H1 (cell line): ENCODE measurements at regions not wholly inside any gene's neighbourhood (a gene's known extent, or its start where the extent isn't known, plus 50 kb on each side); places are given as distances from the start of the nearest gene placed in this dataset.

ENCODE experiments used
- CTCF ChIA-PET: fragments of 300-600 bp; sonication (Branson Sonifier 250); formaldehyde crosslinking; loops from one replicate; lab custom pipeline; 2021; ENCODE audit not compliant: partially characterized antibody; lab: Charles Lee
- POLR2A ChIA-PET: fragments of 300-600 bp; sonication (Branson Sonifier 250); formaldehyde crosslinking; loops from one replicate; lab custom pipeline; 2021; ENCODE audit warnings: inconsistent platforms; ENCODE audit not compliant: partially characterized antibody; lab: Charles Lee
- DNase-seq, 2 experiments: peaks; one replicate each; pipeline versions ENCODE4 v3.0.0 to v3.0.0-alpha.2; 2010 to 2022; ENCODE audit warnings: low spot score in 2 of 2, low read depth in 1 of 2, mixed read lengths in 1 of 2
- FAIRE-seq: peaks from 2 replicates; lab custom pipeline; 2011; peaks lifted over from hg19 to GRCh38; lab: Jason Lieb, UNC
- H2AFZ ChIP-seq: 2 replicates; pipeline ENCODE4 v1.8.1; 2012; ENCODE audit warnings: low read length, inconsistent platforms
- H2AK5ac ChIP-seq: 2 replicates; pipeline ENCODE4 v1.6.1; 2013; ENCODE audit warnings: low read depth, low read length
- H2BK120ac ChIP-seq: replicated peaks from 2 replicates; pipeline ENCODE3; 2013; ENCODE audit warnings: low read depth, low read length, inconsistent platforms
- H2BK12ac ChIP-seq: 2 replicates; pipeline ENCODE4 v1.6.1; 2013; ENCODE audit warnings: low read depth, low read length
- H2BK15ac ChIP-seq: 2 replicates; pipeline ENCODE4 v1.6.1; 2013; ENCODE audit warnings: low read length
- H2BK20ac ChIP-seq: 2 replicates; pipeline ENCODE4 v1.6.1; 2013; ENCODE audit warnings: low read length
- H2BK5ac ChIP-seq: 2 replicates; pipeline ENCODE4 v1.6.1; 2013; ENCODE audit warnings: low read depth, low read length
- H3K14ac ChIP-seq: 2 replicates; pipeline ENCODE4 v1.6.1; 2013; ENCODE audit warnings: inconsistent platforms; ENCODE audit not compliant: insufficient read length
- H3K18ac ChIP-seq: 2 replicates; pipeline ENCODE4 v1.6.1; 2013; ENCODE audit warnings: low read length; ENCODE audit errors: extremely low read depth
- H3K23ac ChIP-seq: 2 replicates; pipeline ENCODE4 v1.6.1; 2013; ENCODE audit warnings: inconsistent platforms; ENCODE audit not compliant: insufficient read length
- H3K23me2 ChIP-seq: 2 replicates; pipeline ENCODE4 v1.6.1; 2013; ENCODE audit warnings: low read depth, low read length
- H3K27ac ChIP-seq: 2 replicates; pipeline ENCODE4 v1.6.1; 2011; ENCODE audit warnings: low read depth, low read length, inconsistent platforms
- H3K27me3 ChIP-seq, 4 experiments: replicated peaks in 1 of 4; 1 replicate in 1 of 4; 2 replicates in 3 of 4; pipeline versions ENCODE4 v1.6.1 to v1.8.1; 2011 to 2013; ENCODE audit warnings: low read length in 3 of 4, mild to moderate bottlenecking in 3 of 4, inconsistent platforms in 2 of 4, mixed read lengths in 2 of 4, moderate library complexity in 1 of 4; ENCODE audit not compliant: control insufficient read depth in 3 of 4, insufficient read depth in 3 of 4; ENCODE audit errors: extremely low read depth in 1 of 4
- H3K36me3 ChIP-seq, 4 experiments: 2 replicates each; pipeline versions ENCODE4 v1.6.1 to v1.8.1; 2011 to 2013; ENCODE audit warnings: mild to moderate bottlenecking in 4 of 4, low read length in 3 of 4, moderate library complexity in 2 of 4, control low read depth in 1 of 4, inconsistent platforms in 1 of 4; ENCODE audit not compliant: insufficient read depth in 4 of 4, control insufficient read depth in 2 of 4
- H3K4ac ChIP-seq: replicated peaks from 2 replicates; pipeline ENCODE3; 2013; ENCODE audit warnings: low read length, low read depth, mixed read lengths, inconsistent platforms; ENCODE audit not compliant: insufficient read length
- H3K4me1 ChIP-seq, 4 experiments: replicated peaks in 1 of 4; 1 replicate in 1 of 4; 2 replicates in 3 of 4; pipeline versions ENCODE4 v1.6.1 to v1.8.1; 2011 to 2013; ENCODE audit warnings: low read length in 3 of 4, inconsistent platforms in 2 of 4, mixed read lengths in 1 of 4; ENCODE audit not compliant: insufficient read depth in 4 of 4, control insufficient read depth in 3 of 4
- H3K4me2 ChIP-seq, 2 experiments: 2 replicates each; pipeline versions ENCODE4 v1.6.1 to v1.8.1; 2011 to 2013; ENCODE audit warnings: low read depth in 2 of 2, low read length in 2 of 2, control low read depth in 1 of 2, inconsistent platforms in 1 of 2, mild to moderate bottlenecking in 1 of 2; ENCODE audit not compliant: insufficient read depth in 1 of 2
- H3K4me3 ChIP-seq, 4 experiments: fragments of 200-600, 300-600 bp in 1 of 4; sonication (generic), shearing (Covaris generic), sonication (Bioruptor Twin) in 1 of 4; 2 replicates each; pipeline versions ENCODE4 v1.5.1 to v1.8.1; 2011 to 2016; ENCODE audit warnings: low read length in 4 of 4, low read depth in 3 of 4, control low read depth in 2 of 4, inconsistent platforms in 2 of 4, mild to moderate bottlenecking in 2 of 4, mixed read lengths in 1 of 4, moderate library complexity in 1 of 4; ENCODE audit not compliant: insufficient read depth in 2 of 4; ENCODE audit errors: extremely low read depth in 1 of 4
- H3K56ac ChIP-seq: replicated peaks from 2 replicates; pipeline ENCODE3; 2013; ENCODE audit warnings: low read depth, mild to moderate bottlenecking, mixed read lengths, low read length, inconsistent platforms; ENCODE audit not compliant: insufficient read length
- H3K79me1 ChIP-seq: 2 replicates; pipeline ENCODE4 v1.6.1; 2013; ENCODE audit warnings: low read depth, low read length, control low read depth
- H3K79me2 ChIP-seq, 2 experiments: 2 replicates each; pipeline versions ENCODE4 v1.6.1 to v1.8.1; 2012 to 2013; ENCODE audit warnings: low read length in 2 of 2, mild to moderate bottlenecking in 2 of 2, inconsistent platforms in 1 of 2; ENCODE audit not compliant: insufficient read depth in 2 of 2, control insufficient read depth in 1 of 2
- H3K9ac ChIP-seq, 4 experiments: replicated peaks in 1 of 4; 1 replicate in 1 of 4; 2 replicates in 3 of 4; pipeline versions ENCODE4 v1.6.1 to v1.8.1; 2011 to 2013; ENCODE audit warnings: low read depth in 3 of 4, low read length in 3 of 4, control low read depth in 2 of 4, mild to moderate bottlenecking in 2 of 4, moderate library complexity in 2 of 4, inconsistent platforms in 1 of 4; ENCODE audit errors: extremely low read depth in 1 of 4
- H3K9me3 ChIP-seq, 2 experiments: 2 replicates each; pipeline versions ENCODE4 v1.6.1 to v1.8.1; 2012 to 2013; ENCODE audit warnings: mild to moderate bottlenecking in 2 of 2, moderate library complexity in 2 of 2, control low read depth in 1 of 2, inconsistent platforms in 1 of 2, low read depth in 1 of 2, low read length in 1 of 2, mixed read lengths in 1 of 2; ENCODE audit not compliant: insufficient read depth in 2 of 2
- H4K20me1 ChIP-seq, 2 experiments: replicated peaks in 1 of 2; 2 replicates each; pipeline versions ENCODE3 to v1.8.1; 2011 to 2013; ENCODE audit warnings: inconsistent platforms in 2 of 2, low read length in 2 of 2, mild to moderate bottlenecking in 1 of 2; ENCODE audit not compliant: insufficient read depth in 2 of 2, control insufficient read depth in 1 of 2
- H4K5ac ChIP-seq: 2 replicates; pipeline ENCODE4 v1.6.1; 2013; ENCODE audit warnings: low read length, low read depth, mixed read lengths, inconsistent platforms; ENCODE audit not compliant: insufficient read length
- H4K8ac ChIP-seq: 2 replicates; pipeline ENCODE4 v1.8.0; 2013; ENCODE audit warnings: mild to moderate bottlenecking, moderate library complexity, low read length, inconsistent platforms; ENCODE audit not compliant: insufficient read depth; ENCODE audit errors: extremely low read depth
- H4K91ac ChIP-seq: replicated peaks from 2 replicates; pipeline ENCODE3; 2013; ENCODE audit warnings: low read length, mixed read lengths, inconsistent platforms; ENCODE audit not compliant: insufficient read length
- BCL11A ChIP-seq, 2 experiments: IDR thresholded peaks; one replicate each; pipeline ENCODE4 v1.6.1; 2011; ENCODE audit warnings: low read depth in 2 of 2, low read length in 2 of 2, mild to moderate bottlenecking in 2 of 2
- HDAC2 ChIP-seq, 2 experiments: fragments of 300-600 bp in 1 of 2; sonication (generic) in 1 of 2; IDR thresholded peaks; 2 replicates each; pipeline ENCODE4 v1.6.1; 2011 to 2012; ENCODE audit warnings: low read depth in 2 of 2, low read length in 2 of 2, mild to moderate bottlenecking in 2 of 2, moderate library complexity in 2 of 2, borderline replicate concordance in 1 of 2, inconsistent platforms in 1 of 2
- NANOG ChIP-seq: IDR thresholded peaks from 2 replicates; pipeline ENCODE4 v1.6.1; 2011; ENCODE audit warnings: low read length, low read depth, mild to moderate bottlenecking, inconsistent platforms; ENCODE audit not compliant: insufficient read depth, poor library complexity, severe bottlenecking
- RFX5 ChIP-seq: IDR thresholded peaks from 2 replicates; pipeline ENCODE4 v1.6.1; 2011; ENCODE audit warnings: low read depth, low read length, improper control_type of control experiment, borderline replicate concordance
- TAF1 ChIP-seq: IDR thresholded peaks from 2 replicates; pipeline ENCODE4 v1.6.1; 2011; ENCODE audit warnings: mild to moderate bottlenecking, low read depth, low read length
- TAF7 ChIP-seq: optimal IDR thresholded peaks from 2 replicates; pipeline ENCODE3; 2011; ENCODE audit warnings: low read depth, mild to moderate bottlenecking, inconsistent platforms, low read length, moderate library complexity, borderline replicate concordance
- WGBS, 2 experiments: shearing (Covaris generic) in 1 of 2; methylation state at CpG; one replicate each; pipeline versions ENCODE4 v1.1.6 to v1.1.7; 2013 to 2015; ENCODE audit warnings: low lambda C conversion rate in 2 of 2, mixed read lengths in 2 of 2, inconsistent platforms in 1 of 2, low coverage in 1 of 2, missing lambda C conversion rate in 1 of 2; ENCODE audit not compliant: insufficient replicate concordance in 2 of 2, insufficient coverage in 1 of 2, insufficient read length in 1 of 2; ENCODE audit errors: extremely low coverage in 1 of 2, missing lambda C conversion rate in 1 of 2; 5-methylcytosine and 5-hydroxymethylcytosine counted together

DNA sequence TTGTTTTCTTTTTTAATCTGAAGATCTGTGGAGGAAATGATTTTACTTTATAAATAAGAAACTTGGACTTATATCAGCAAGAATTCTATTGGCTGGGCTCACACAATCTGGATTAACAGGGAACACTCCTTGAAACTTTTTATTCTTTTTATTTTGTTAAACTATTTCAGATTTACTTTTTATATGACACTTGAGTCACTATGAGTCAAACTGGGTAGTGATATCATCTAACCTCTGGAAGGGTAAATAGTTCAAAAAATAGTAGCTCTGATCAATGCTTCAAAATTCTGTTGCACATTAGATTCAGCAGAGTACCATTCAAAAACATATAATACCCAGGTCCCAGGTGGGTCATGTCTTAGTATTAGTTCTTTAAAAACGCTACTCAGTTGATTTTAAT lies 55.1 kb upstream of the NBEA start:
- 76% methylated on average over 1 of the region's 1 CpG; no CpG with 5 or more reads in 1 of the 2 experiments for WGBS, 2 experiments
- H2BK15ac ChIP-seq, result no peak overlapping the region
- CTCF ChIA-PET, result interaction anchor here (1.2 to 1.4 kb wide), 2 partner anchors 22 to 55 kb away, joined by 3 read pairs; no protein-coding TSS in a partner anchor

More for the DNA sequence above, 55.1 kb upstream of the NBEA start:
- no peak overlapping the region for H3K27ac ChIP-seq
- H2BK120ac ChIP-seq, result no peak overlapping the region
- H3K4ac ChIP-seq, result no peak overlapping the region
- H3K4me3 ChIP-seq, result no peak overlapping the region
- no peak overlapping the region for H3K9ac ChIP-seq
- H4K8ac ChIP-seq, result no peak overlapping the region
- no peak overlapping the region for H3K14ac ChIP-seq
- no peak overlapping the region for H3K4me2 ChIP-seq
- no peaks in the 10 kb centered on the region for H3K79me1 ChIP-seq
- H3K56ac ChIP-seq, result no peak overlapping the region
- H3K79me2 ChIP-seq, result no peaks in the 10 kb centered on the region
- no peaks in the 10 kb centered on the region for H4K20me1 ChIP-seq
- H3K23me2 ChIP-seq, result no peaks in the 10 kb centered on the region
- DNase-seq (no peak), FAIRE-seq (no peak)
- H2AFZ ChIP-seq, result no peak overlapping the region
- no peak overlapping the region for H2BK5ac ChIP-seq
- POLR2A ChIA-PET, result interaction anchor here (0.6 kb wide), 1 partner anchor 13 kb away, joined by 3 read pairs; no protein-coding TSS in a partner anchor
- H3K23ac ChIP-seq, result no peak overlapping the region
- H2BK12ac ChIP-seq, result no peak overlapping the region
- no peak overlapping the region for H2BK20ac ChIP-seq
- H3K18ac ChIP-seq, result no peak overlapping the region
- no peaks in the 10 kb centered on the region for H3K36me3 ChIP-seq
- H4K5ac ChIP-seq, result no peak overlapping the region
- TF ChIP-seq TAF1 (no peak), NANOG (no peak), TAF7 (no peak), RFX5 (no peak), HDAC2 (IDR thresholded peaks at IDR 0.05; ENCODE audit: borderline replicate concordance in 1 of 2, low read depth in 2 of 2, low read length in 2 of 2) (no peak), BCL11A (IDR thresholded peaks at IDR 0.05; ENCODE audit: low read depth in 2 of 2, low read length in 2 of 2) (no peak)
- H3K4me1 ChIP-seq, result no peaks in the 10 kb centered on the region; a peak in 1 of 7 replicates
- H3K9me3 ChIP-seq, result no peaks in the 10 kb centered on the region
- no peak overlapping the region for H2AK5ac ChIP-seq
- H3K27me3 ChIP-seq, result no peaks in the 10 kb centered on the region
- H4K91ac ChIP-seq, result no peak overlapping the region
